ENCODE measurements at regions not wholly inside any gene's neighbourhood (a gene's known extent, or its start where the extent isn't known, plus 50 kb on each side); places are given as distances from the start of the nearest gene placed in this dataset.
A peak's percentile ranks its signal among the peaks of the same experiment; 100 is the strongest.

- Histone ChIP-seq H2AFZ (ENCODE audit: low read depth, low read length, poor library complexity, severe bottlenecking) (peak overlapping the region; percentile 58), H3K36me3 (ENCODE audit: control insufficient read depth in 1 of 2, insufficient read depth in 2 of 2, low read length in 2 of 2) (no peaks in the 10 kb centered on the region), H3K4me3 (replicated peaks in 1 of 2; ENCODE audit: low read depth in 1 of 2, low read length in 2 of 2) (no peak overlapping the region), H3K9ac (ENCODE audit: low read length) (no peak overlapping the region), H3K79me2 (ENCODE audit: insufficient read depth, low read length) (no peaks in the 10 kb centered on the region), H3K4me1 (ENCODE audit: control insufficient read depth in 1 of 2, insufficient read depth in 2 of 2, low read length in 2 of 2) (no peaks in the 10 kb centered on the region), H3K27me3 (ENCODE audit: insufficient read depth, low read length) (no peaks in the 10 kb centered on the region), H3K9me2 (ENCODE audit: insufficient read depth) (no peaks in the 10 kb centered on the region), H3K27ac (ENCODE audit: low read depth, low read length) (no peak overlapping the region), H4K20me1 (ENCODE audit: insufficient read depth) (no peaks in the 10 kb centered on the region), H3K9me3 (ENCODE audit: control insufficient read depth in 1 of 2, insufficient read depth in 1 of 2, low read depth in 1 of 2, low read length in 2 of 2) (no peaks in the 10 kb centered on the region), H3K4me2 (ENCODE audit: low read length) (no peak overlapping the region)
- CTCF ChIA-PET, result no interaction called here
- DNase-seq (ENCODE audit: low read depth, low spot score) (no peak), ATAC-seq (no peak)
- POLR2A ChIA-PET, result no interaction called here
- intact Hi-C loops (cut with micrococcal nuclease), result no loop called here
- TF ChIP-seq ZNF274 (IDR thresholded peaks at IDR 0.05; ENCODE audit: low read depth, low read length) (no peak), CBX3 (IDR thresholded peaks at IDR 0.05; ENCODE audit: low read depth) (no peak), SRF (IDR thresholded peaks at IDR 0.05; ENCODE audit: low read depth) (no peak), MAX (IDR thresholded peaks at IDR 0.05) (no peak), FOSL1 (IDR thresholded peaks at IDR 0.05; ENCODE audit: low read depth) (no peak), POLR2A (IDR thresholded peaks at IDR 0.05; ENCODE audit: borderline replicate concordance, extremely low read depth, insufficient read depth, insufficient read length) (no peak), EZH2 (IDR thresholded peaks at IDR 0.05) (no peak), RAD21 (IDR thresholded peaks at IDR 0.05; ENCODE audit: low read depth) (no peak), SP1 (IDR thresholded peaks at IDR 0.05; ENCODE audit: low read depth) (no peak)
- BruUV-seq (replicated peaks), result no TSS peak
- RAD21 ChIA-PET (ENCODE audit: low non-redundant PET in 1 of 2, low total read pairs in 2 of 2, uncharacterized antibody in 2 of 2, unreplicated experiment in 2 of 2), result no interaction called here
Observed at GRCh38 chr4:135274416-135274815, 1072.8 kb upstream of the PABPC4L start.

DNA sequence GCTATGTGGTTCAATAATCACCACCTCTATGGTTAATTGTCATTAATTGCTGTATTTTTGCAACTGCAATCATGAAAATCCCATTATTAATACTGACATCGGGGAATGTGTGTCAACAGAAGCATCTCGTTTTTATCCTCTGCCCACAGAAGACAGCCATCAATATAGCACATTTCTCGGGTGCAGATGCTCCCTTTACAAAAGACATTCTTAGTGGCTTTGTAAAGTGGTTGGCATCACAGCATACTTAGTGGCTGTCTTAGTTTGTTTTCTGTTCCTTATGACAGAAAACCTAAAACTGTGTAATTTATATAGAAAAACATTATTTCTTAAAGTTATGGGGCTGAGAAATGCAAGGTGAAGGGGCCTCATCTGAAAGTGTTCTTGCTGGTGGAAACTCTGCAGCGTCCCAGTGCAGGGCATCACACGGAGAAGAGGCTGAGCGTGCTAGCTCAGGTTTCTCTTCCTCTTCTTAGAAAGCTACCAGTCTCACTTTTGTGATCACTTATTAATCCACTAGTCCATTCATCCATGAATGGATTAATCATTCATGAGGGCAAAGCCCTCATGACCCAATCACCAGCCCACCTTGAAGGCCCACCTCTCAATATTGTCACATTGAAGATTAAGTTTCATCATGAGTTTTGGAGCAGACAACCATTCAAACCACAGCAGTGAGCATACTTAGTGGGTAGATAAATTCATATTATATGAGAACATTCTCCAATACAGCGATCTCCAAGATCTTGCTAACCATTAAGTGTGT is 1067.7 kb upstream of the PABPC4L start:
- TF ChIP-seq ELF1 (IDR thresholded peaks at IDR 0.05; ENCODE audit: borderline replicate concordance, low read depth), result no peak
- TF ChIP-seq ZFX (IDR thresholded peaks at IDR 0.05), result no peak
- TF ChIP-seq CBX3 (IDR thresholded peaks at IDR 0.05; ENCODE audit: low read depth), result no peak
- no peak for TF ChIP-seq SIN3A (IDR thresholded peaks at IDR 0.05; ENCODE audit: low read depth)
- no peak for TF ChIP-seq EGR1 (IDR thresholded peaks at IDR 0.05; ENCODE audit: low read depth)
- TF ChIP-seq ATF3 (IDR thresholded peaks at IDR 0.05), result no peak
- no peak for TF ChIP-seq FOSL1 (IDR thresholded peaks at IDR 0.05; ENCODE audit: low read depth)
- TF ChIP-seq ZBTB33 (IDR thresholded peaks at IDR 0.05; ENCODE audit: extremely low read depth, insufficient replicate concordance, low read length), result no peak
- no peak for TF ChIP-seq YY1 (IDR thresholded peaks at IDR 0.05; ENCODE audit: extremely low read depth, insufficient replicate concordance, low read depth, low read length)
- intact Hi-C loops (cut with micrococcal nuclease), result no loop called here
- Histone ChIP-seq H2AFZ (ENCODE audit: low read depth, low read length, poor library complexity, severe bottlenecking) (no peak overlapping the region), H3K4me1 (ENCODE audit: control insufficient read depth in 1 of 2, insufficient read depth in 2 of 2, low read length in 2 of 2) (no peaks in the 10 kb centered on the region), H3K9me3 (ENCODE audit: control insufficient read depth in 1 of 2, insufficient read depth in 1 of 2, low read depth in 1 of 2, low read length in 2 of 2) (no peaks in the 10 kb centered on the region), H3K36me3 (ENCODE audit: control insufficient read depth in 1 of 2, insufficient read depth in 2 of 2, low read length in 2 of 2) (no peaks in the 10 kb centered on the region), H3K79me2 (ENCODE audit: insufficient read depth, low read length) (no peaks in the 10 kb centered on the region), H3K9me2 (ENCODE audit: insufficient read depth) (no peaks in the 10 kb centered on the region), H3K27ac (ENCODE audit: low read depth, low read length) (no peak overlapping the region), H3K4me3 (replicated peaks in 1 of 2; ENCODE audit: low read depth in 1 of 2, low read length in 2 of 2) (no peak overlapping the region), H4K20me1 (ENCODE audit: insufficient read depth) (no peaks in the 10 kb centered on the region), H3K27me3 (ENCODE audit: insufficient read depth, low read length) (no peaks in the 10 kb centered on the region), H3K4me2 (ENCODE audit: low read length) (no peak overlapping the region), H3K9ac (ENCODE audit: low read length) (no peak overlapping the region)
- ChIA-PET RAD21 (ENCODE audit: low non-redundant PET in 1 of 2, low total read pairs in 2 of 2, uncharacterized antibody in 2 of 2, unreplicated experiment in 2 of 2) (no interaction called here), POLR2A (no interaction called here), CTCF (no interaction called here)
- DNase-seq (ENCODE audit: low read depth, low spot score) (no peak), ATAC-seq (no peak)
- BruUV-seq (replicated peaks), result no TSS peak

Measured in HCT116 (cell line).